Neural progenitor cell (in vitro differentiated cells): ENCODE measurements at regions not wholly inside any gene's neighbourhood (a gene's known extent, or its start where the extent isn't known, plus 50 kb on each side); places are given as distances from the start of the nearest gene placed in this dataset.
A peak's percentile ranks its signal among the peaks of the same experiment; 100 is the strongest.
"Not testable (repeated sequence)": the region's sequence is repeated elsewhere in the genome, so short reads cannot be mapped to it uniquely, and the experiment has no call there.

ENCODE experiments used
- DNase-seq: peaks from one replicate; pipeline ENCODE4 v3.0.0-alpha.2; 2016; ENCODE audit warnings: low spot score
- H2AFZ ChIP-seq: fragments of 200-600 bp; sonication (generic); replicated peaks from 2 replicates; pipeline ENCODE4 v1.6.1; 2016; ENCODE audit warnings: antibody characterized with exemption
- H3F3A ChIP-seq: fragments of 200-600 bp; sonication (generic); 2 replicates; pipeline ENCODE4 v1.6.1; 2016; ENCODE audit warnings: antibody characterized with exemption, low read depth
- H3K27ac ChIP-seq: fragments of 200-600 bp; sonication (generic); 2 replicates; pipeline ENCODE4 v1.5.1; 2016; ENCODE audit warnings: mild to moderate bottlenecking
- H3K27me3 ChIP-seq: fragments of 200-600 bp; sonication (generic); 2 replicates; pipeline ENCODE4 v1.6.1; 2016; ENCODE audit warnings: mild to moderate bottlenecking, moderate library complexity
- H3K36me3 ChIP-seq: fragments of 200-600 bp; sonication (generic); 2 replicates; pipeline ENCODE4 v1.5.1; 2016
- H3K4me1 ChIP-seq: fragments of 200-600 bp; sonication (generic); 2 replicates; pipeline ENCODE4 v1.6.1; 2016; ENCODE audit warnings: mixed run types
- H3K4me2 ChIP-seq: fragments of 200-600 bp; sonication (generic); 2 replicates; pipeline ENCODE4 v1.6.1; 2016
- H3K4me3 ChIP-seq: fragments of 200-600 bp; sonication (generic); 2 replicates; pipeline ENCODE4 v1.5.1; 2016
- H3K79me2 ChIP-seq: fragments of 200-600 bp; sonication (generic); 2 replicates; pipeline ENCODE4 v1.6.1; 2016; ENCODE audit warnings: low read depth
- H3K9ac ChIP-seq: fragments of 200-600 bp; sonication (generic); 2 replicates; pipeline ENCODE4 v1.6.1; 2016
- H3K9me3 ChIP-seq: fragments of 200-600 bp; sonication (generic); 2 replicates; pipeline ENCODE4 v1.5.1; 2016; ENCODE audit warnings: low read depth
- H4K20me1 ChIP-seq: fragments of 200-600 bp; sonication (generic); 2 replicates; pipeline ENCODE4 v1.6.1; 2016; ENCODE audit warnings: low read depth
- H3K27ac Mint-ChIP-seq: 3 replicates; pipeline ENCODE4 v1.8.0; 2021; ENCODE audit warnings: mixed read lengths
- H3K27me3 Mint-ChIP-seq: 2 replicates; pipeline ENCODE4 v1.8.0; 2022; ENCODE audit warnings: low read depth, mild to moderate bottlenecking, inconsistent platforms, moderate library complexity, mixed read lengths; ENCODE audit not compliant: insufficient read depth
- H3K36me3 Mint-ChIP-seq: 3 replicates; pipeline ENCODE4 v1.8.0; 2021; ENCODE audit warnings: mixed read lengths
- H3K4me1 Mint-ChIP-seq: 3 replicates; pipeline ENCODE4 v1.8.0; 2021; ENCODE audit warnings: mixed read lengths
- H3K4me3 Mint-ChIP-seq: 3 replicates; pipeline ENCODE4 v1.8.0; 2021; ENCODE audit warnings: mild to moderate bottlenecking, moderate library complexity, mixed read lengths
- H3K9me3 Mint-ChIP-seq: 3 replicates; pipeline ENCODE4 v1.8.0; 2020; ENCODE audit warnings: mixed read lengths
- EZH2 ChIP-seq: fragments of 200-600 bp; sonication (generic); IDR thresholded peaks from 2 replicates; pipeline ENCODE4 v1.6.1; 2017; ENCODE audit warnings: antibody characterized with exemption, mild to moderate bottlenecking, moderate library complexity
- EZH2phosphoT487 ChIP-seq: fragments of 200-600 bp; sonication (generic); IDR thresholded peaks from 2 replicates; pipeline ENCODE4 v1.6.1; 2017; ENCODE audit warnings: antibody characterized with exemption
- TF ChIP-seq, protein P1 (sequence below): fragments of 200-600 bp; sonication (generic); IDR thresholded peaks from 2 replicates; pipeline ENCODE4 v1.5.1; 2017; ENCODE audit warnings: antibody characterized with exemption, mild to moderate bottlenecking

DNA sequence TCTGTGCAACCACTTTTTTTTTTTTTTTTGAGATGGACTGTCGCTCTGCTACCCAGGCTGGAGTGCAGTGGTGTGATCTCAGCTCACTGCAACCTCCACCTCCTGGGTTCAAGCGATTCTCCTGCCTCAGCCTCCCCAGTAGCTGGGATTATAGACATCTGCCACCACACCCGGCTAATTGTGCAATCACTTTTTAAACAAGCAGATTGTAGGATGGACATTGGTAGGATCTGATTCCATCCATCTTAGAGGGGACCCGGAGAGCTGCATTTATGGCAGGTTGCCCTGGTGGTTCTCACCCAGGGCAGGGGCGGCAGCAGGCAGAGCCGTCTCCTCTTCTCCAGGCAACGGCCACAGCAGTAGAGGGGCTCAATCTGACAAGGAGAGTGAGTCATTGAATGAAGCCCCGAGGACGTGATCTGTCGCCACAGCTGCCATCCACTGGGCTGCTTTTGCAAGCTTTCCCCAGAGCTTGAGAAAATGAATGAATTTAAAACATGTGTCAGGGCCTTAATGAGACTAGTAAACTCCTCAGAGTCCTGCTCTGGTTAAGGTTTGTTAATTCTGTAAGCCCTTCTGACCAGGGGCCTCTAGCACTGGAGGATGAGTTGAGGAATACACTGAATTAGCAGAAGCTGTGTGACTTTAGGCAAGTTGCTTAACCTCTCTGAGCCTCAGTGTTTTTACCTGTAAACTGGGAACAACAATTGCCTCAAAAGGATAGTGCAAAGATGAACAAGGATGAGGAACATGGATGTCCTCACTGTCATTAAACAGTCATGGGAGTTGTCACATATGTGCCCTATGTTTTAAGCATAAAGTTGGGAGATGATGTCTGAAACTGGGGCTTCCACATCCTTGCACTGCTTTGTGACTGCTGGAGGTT, 129.1 kb downstream of the ASB7 start:
- Mint-ChIP-seq H3K36me3 (no peaks in the 10 kb centered on the region), H3K9me3 (no peaks in the 10 kb centered on the region), H3K4me3 (no peak overlapping the region), H3K27me3 (peaks cover 11% of the 10 kb centered on the region), H3K27ac (no peak overlapping the region), H3K4me1 (peaks cover 15% of the 10 kb centered on the region)
- Histone ChIP-seq H3K4me3 (no peak overlapping the region), H3K4me2 (no peak overlapping the region), H3K79me2 (no peaks in the 10 kb centered on the region), H3K27ac (no peak overlapping the region), H3F3A (no peaks in the 10 kb centered on the region), H4K20me1 (no peaks in the 10 kb centered on the region), H3K9ac (no peak overlapping the region), H3K4me1 (no peaks in the 10 kb centered on the region), H2AFZ (no peak overlapping the region), H3K9me3 (no peaks in the 10 kb centered on the region), H3K36me3 (no peaks in the 10 kb centered on the region), H3K27me3 (no peaks in the 10 kb centered on the region)
- TF ChIP-seq EZH2phosphoT487 (no peak), EZH2 (no peak)
- TF ChIP-seq, protein P1, sequence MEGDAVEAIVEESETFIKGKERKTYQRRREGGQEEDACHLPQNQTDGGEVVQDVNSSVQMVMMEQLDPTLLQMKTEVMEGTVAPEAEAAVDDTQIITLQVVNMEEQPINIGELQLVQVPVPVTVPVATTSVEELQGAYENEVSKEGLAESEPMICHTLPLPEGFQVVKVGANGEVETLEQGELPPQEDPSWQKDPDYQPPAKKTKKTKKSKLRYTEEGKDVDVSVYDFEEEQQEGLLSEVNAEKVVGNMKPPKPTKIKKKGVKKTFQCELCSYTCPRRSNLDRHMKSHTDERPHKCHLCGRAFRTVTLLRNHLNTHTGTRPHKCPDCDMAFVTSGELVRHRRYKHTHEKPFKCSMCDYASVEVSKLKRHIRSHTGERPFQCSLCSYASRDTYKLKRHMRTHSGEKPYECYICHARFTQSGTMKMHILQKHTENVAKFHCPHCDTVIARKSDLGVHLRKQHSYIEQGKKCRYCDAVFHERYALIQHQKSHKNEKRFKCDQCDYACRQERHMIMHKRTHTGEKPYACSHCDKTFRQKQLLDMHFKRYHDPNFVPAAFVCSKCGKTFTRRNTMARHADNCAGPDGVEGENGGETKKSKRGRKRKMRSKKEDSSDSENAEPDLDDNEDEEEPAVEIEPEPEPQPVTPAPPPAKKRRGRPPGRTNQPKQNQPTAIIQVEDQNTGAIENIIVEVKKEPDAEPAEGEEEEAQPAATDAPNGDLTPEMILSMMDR, result no peak
- no peak for DNase-seq

- Mint-ChIP-seq H3K27ac (peak overlapping the region; percentile 32), H3K4me1 (peaks cover 14% of the 10 kb centered on the region), H3K4me3 (no peak overlapping the region), H3K9me3 (no peaks in the 10 kb centered on the region), H3K27me3 (peaks cover 8% of the 10 kb centered on the region), H3K36me3 (no peaks in the 10 kb centered on the region)
- DNase-seq, result no peak
- Histone ChIP-seq H3K36me3 (no peaks in the 10 kb centered on the region), H3K4me1 (peaks cover 3% of the 10 kb centered on the region), H3K27ac (no peak overlapping the region), H3K9me3 (no peaks in the 10 kb centered on the region), H2AFZ (no peak overlapping the region), H3K79me2 (no peaks in the 10 kb centered on the region), H3F3A (peaks cover 6% of the 10 kb centered on the region), H3K9ac (no peak overlapping the region), H3K4me2 (no peak overlapping the region), H3K4me3 (no peak overlapping the region), H4K20me1 (no peaks in the 10 kb centered on the region), H3K27me3 (no peaks in the 10 kb centered on the region)
- TF ChIP-seq, protein P1, result no peak
- TF ChIP-seq EZH2phosphoT487 (no peak), EZH2 (no peak)
Observed at GRCh38 chr15:100732211-100733055, 130.0 kb downstream of the ASB7 start.

DNA sequence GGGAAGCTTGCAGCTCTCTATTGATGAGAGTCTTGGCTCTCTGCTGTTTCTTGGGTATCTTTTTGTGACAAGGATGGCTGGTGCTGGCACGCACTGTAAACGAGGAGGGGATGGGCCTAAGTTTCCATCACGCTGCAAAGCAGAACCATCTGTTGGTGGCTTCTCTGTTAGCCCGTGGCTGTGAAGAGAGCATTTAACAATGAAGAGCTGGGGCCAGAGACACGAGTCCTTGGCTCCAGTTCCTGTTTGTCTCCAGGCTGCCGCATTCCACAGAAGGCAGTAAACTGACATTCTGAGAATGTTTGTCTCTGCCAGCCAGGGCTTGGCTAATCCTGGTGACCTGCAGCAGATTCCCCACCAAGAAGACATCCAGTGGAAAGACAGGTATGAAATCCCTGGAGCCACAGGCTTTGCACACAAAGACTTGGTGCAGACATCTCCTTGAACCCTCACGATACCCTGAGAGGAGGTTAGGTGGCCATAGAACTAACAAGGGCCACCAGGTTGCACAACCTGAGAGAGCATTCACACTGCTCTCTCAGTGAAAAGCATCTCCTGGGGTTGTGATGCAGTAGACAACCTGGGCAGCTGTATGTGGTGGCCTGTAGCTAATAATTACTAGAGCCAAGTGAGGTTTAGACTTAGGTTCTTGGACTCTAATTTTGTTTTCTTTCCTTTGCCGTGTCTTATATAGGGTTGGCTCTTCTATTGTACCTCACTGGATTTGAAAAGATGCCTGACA, 130.9 kb downstream of the ASB7 start:
- H3K4me2 ChIP-seq, result no peak overlapping the region
- peaks cover 10% of the 10 kb centered on the region for H3F3A ChIP-seq
- Mint-ChIP-seq H3K27me3 (peaks cover 10% of the 10 kb centered on the region), H3K9me3 (no peaks in the 10 kb centered on the region), H3K4me3 (no peak overlapping the region), H3K27ac (peak overlapping the region; percentile 17), H3K4me1 (peaks cover 15% of the 10 kb centered on the region), H3K36me3 (no peaks in the 10 kb centered on the region)
- H3K27me3 ChIP-seq, result no peaks in the 10 kb centered on the region
- H3K27ac ChIP-seq, result no peak overlapping the region
- H3K4me1 ChIP-seq, result peaks cover 4% of the 10 kb centered on the region
- H3K4me3 ChIP-seq, result no peak overlapping the region
- TF ChIP-seq EZH2 (no peak), EZH2phosphoT487 (no peak)
- TF ChIP-seq, protein P1, result no peak
- H3K79me2 ChIP-seq, result no peaks in the 10 kb centered on the region
- no peaks in the 10 kb centered on the region for H3K36me3 ChIP-seq
- H3K9me3 ChIP-seq, result no peaks in the 10 kb centered on the region
- no peak overlapping the region for H2AFZ ChIP-seq
- no peaks in the 10 kb centered on the region for H4K20me1 ChIP-seq
- no peak overlapping the region for H3K9ac ChIP-seq
- no peak for DNase-seq

DNA sequence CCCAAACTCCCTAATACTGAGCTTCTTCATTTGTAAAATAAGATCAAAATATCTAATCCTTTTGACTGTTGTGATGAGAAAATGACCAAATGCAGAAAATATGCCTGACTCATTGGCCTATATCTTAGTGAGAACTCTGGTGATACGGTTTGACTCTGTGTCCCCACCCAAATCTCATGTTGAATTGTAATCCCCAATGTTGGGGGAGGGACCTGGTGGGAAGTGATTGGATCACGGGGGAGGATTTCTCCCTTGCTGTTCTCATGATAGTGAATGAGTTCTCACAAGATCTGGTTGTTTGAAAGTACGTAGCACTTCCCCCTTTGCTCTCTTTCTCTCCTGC, 131.4 kb downstream of the ASB7 start:
- H3F3A ChIP-seq, H3K36me3 Mint-ChIP-seq, H3K9me3 ChIP-seq, H3K79me2 ChIP-seq, H3K9me3 Mint-ChIP-seq, H3K27ac Mint-ChIP-seq, H3K4me3 Mint-ChIP-seq, H3K27me3 ChIP-seq, H3K4me3 ChIP-seq, H3K4me2 ChIP-seq, H3K4me1 ChIP-seq, H4K20me1 ChIP-seq, H3K36me3 ChIP-seq, H2AFZ ChIP-seq, H3K27ac ChIP-seq, H3K9ac ChIP-seq, DNase-seq: not testable (repeated sequence)
- peaks cover 15% of the 10 kb centered on the region for H3K4me1 Mint-ChIP-seq
- H3K27me3 Mint-ChIP-seq, result peaks cover 10% of the 10 kb centered on the region
